Body of pancreas (tissue), 4 donors: ENCODE measurements at regions not wholly inside any gene's neighbourhood (a gene's known extent, or its start where the extent isn't known, plus 50 kb on each side); places are given as distances from the start of the nearest gene placed in this dataset.

Experiments used
- ATAC-seq: fragments of 150-250 bp; one replicate; pipeline ENCODE4 v1.9.1; 2016
- DNase-seq, 4 donors: peaks; one replicate each; pipeline ENCODE4 v3.0.0-alpha.2; 2019
- H3K27ac ChIP-seq, 4 donors: fragments of 200-600 bp; sonication (generic); 1 replicate in 3 of 4; 2 replicates in 1 of 4; pipeline versions ENCODE4 v1.5.1 to v1.6.1; 2016 to 2019; ENCODE audit warnings: mild to moderate bottlenecking in 1 of 4, mixed read lengths in 1 of 4, moderate library complexity in 1 of 4
- H3K27me3 ChIP-seq, 2 donors: fragments of 200-600 bp; sonication (generic); one replicate each; pipeline ENCODE4 v1.6.0; 2016; ENCODE audit warnings: mild to moderate bottlenecking in 1 of 2
- H3K36me3 ChIP-seq, 2 donors: fragments of 200-600 bp; sonication (generic); replicated peaks in 1 of 2; 2 replicates each; pipeline ENCODE4 v1.5.1; 2016; ENCODE audit warnings: low read depth in 2 of 2; ENCODE audit not compliant: insufficient read depth in 1 of 2
- H3K4me1 ChIP-seq: fragments of 200-600 bp; sonication (generic); one replicate; pipeline ENCODE4 v1.6.0; 2016
- H3K4me3 ChIP-seq, 2 donors: fragments of 200-600 bp; sonication (generic); 1 replicate in 1 of 2; 2 replicates in 1 of 2; pipeline ENCODE4 v1.5.1; 2016 to 2019
- H3K9me3 ChIP-seq, 3 donors: fragments of 200-600 bp; sonication (generic); 1 replicate in 2 of 3; 2 replicates in 1 of 3; pipeline ENCODE4 v1.5.1; 2016
- CTCF ChIP-seq, 7 experiments: fragments of 450-650 bp in 4 of 7; fragments of 200-600 bp in 3 of 7; sonication (generic) in 3 of 7; IDR thresholded peaks; one replicate each; pipeline ENCODE4 v1.5.1; 2016 to 2019; ENCODE audit warnings: antibody characterized with exemption in 7 of 7
- POLR2A ChIP-seq, 3 donors: fragments of 450-650 bp; IDR thresholded peaks; one replicate each; pipeline ENCODE4 v1.6.1; 2016; ENCODE audit warnings: antibody characterized with exemption in 3 of 3, mild to moderate bottlenecking in 2 of 3
- WGBS, 2 donors: methylation state at CpG; one replicate each; pipeline ENCODE4 v1.1.5; 2017; 5-methylcytosine and 5-hydroxymethylcytosine counted together
- intact Hi-C: fragments of 100-400 bp; cut with DNase I; formaldehyde crosslinking; loops from one replicate; pipeline ENCODE4 v1.15.1; 2023

GRCh38 chr1:208308221-208308620 is 64.0 kb upstream of the PLXNA2 start:
- 77 to 78% methylated on average over 3 of the region's 3 CpGs for WGBS, 2 donors
- no peak overlapping the region for H3K27ac ChIP-seq
- H3K27me3 ChIP-seq: no peaks in the 10 kb centered on the region
- H3K4me3 ChIP-seq: no peak overlapping the region
- H3K4me1 ChIP-seq: no peaks in the 10 kb centered on the region
- TF ChIP-seq CTCF (IDR thresholded peaks at IDR 0.05): no peak
- no peak for TF ChIP-seq POLR2A (IDR thresholded peaks at IDR 0.05)
- no peaks in the 10 kb centered on the region for H3K36me3 ChIP-seq
- H3K9me3 ChIP-seq: no peaks in the 10 kb centered on the region
- ATAC-seq (no peak), DNase-seq (no peak)
- intact Hi-C loops: no loop called here

GRCh38 chr1:208309771-208310170 is 65.6 kb upstream of the PLXNA2 start:
- TF ChIP-seq CTCF (IDR thresholded peaks at IDR 0.05): no peak
- TF ChIP-seq POLR2A (IDR thresholded peaks at IDR 0.05): no peak
- ATAC-seq (no peak), DNase-seq (no peak)

GRCh38 chr1:208312706-208313105 is 68.5 kb upstream of the PLXNA2 start:
- intact Hi-C loops: no loop called here
- no peak for ATAC-seq
- no peak for TF ChIP-seq CTCF (IDR thresholded peaks at IDR 0.05)
- no peak for TF ChIP-seq POLR2A (IDR thresholded peaks at IDR 0.05)
- DNase-seq: no peak
- Histone ChIP-seq H3K36me3 (no peaks in the 10 kb centered on the region), H3K4me3 (no peak overlapping the region), H3K9me3 (no peaks in the 10 kb centered on the region), H3K4me1 (no peaks in the 10 kb centered on the region), H3K27ac (no peak overlapping the region), H3K27me3 (no peaks in the 10 kb centered on the region)

More at GRCh38 chr1:208309771-208310170, 65.6 kb upstream of the PLXNA2 start:
- intact Hi-C loops: no loop called here
- 68 to 83% methylated on average over 7 of the region's 7 CpGs for WGBS, 2 donors
- Histone ChIP-seq H3K9me3 (no peaks in the 10 kb centered on the region), H3K4me1 (no peaks in the 10 kb centered on the region), H3K36me3 (no peaks in the 10 kb centered on the region), H3K27me3 (no peaks in the 10 kb centered on the region), H3K4me3 (no peak overlapping the region), H3K27ac (no peak overlapping the region)

GRCh38 chr1:208314431-208314830 is 70.2 kb upstream of the PLXNA2 start:
- Histone ChIP-seq H3K4me1 (no peaks in the 10 kb centered on the region), H3K27me3 (no peaks in the 10 kb centered on the region), H3K9me3 (no peaks in the 10 kb centered on the region), H3K27ac (no peak overlapping the region), H3K4me3 (no peak overlapping the region), H3K36me3 (no peaks in the 10 kb centered on the region)
- ATAC-seq (no peak), DNase-seq (no peak)
- TF ChIP-seq CTCF (IDR thresholded peaks at IDR 0.05) (no peak), POLR2A (IDR thresholded peaks at IDR 0.05) (no peak)
- 73 to 90% methylated on average over 2 of the region's 2 CpGs for WGBS, 2 donors
- intact Hi-C loops: no loop called here

GRCh38 chr1:208318150-208318734 is 74.1 kb upstream of the PLXNA2 start:
- WGBS, 2 donors: 71% methylated on average over 2 of the region's 2 CpGs
- Histone ChIP-seq H3K27me3 (no peaks in the 10 kb centered on the region), H3K4me3 (no peak overlapping the region), H3K27ac (no peak overlapping the region), H3K36me3 (no peaks in the 10 kb centered on the region), H3K9me3 (no peaks in the 10 kb centered on the region), H3K4me1 (no peaks in the 10 kb centered on the region)
- no peak for ATAC-seq
- DNase-seq: no peak
- intact Hi-C loops: no loop called here
- no peak for TF ChIP-seq POLR2A (IDR thresholded peaks at IDR 0.05)
- TF ChIP-seq CTCF (IDR thresholded peaks at IDR 0.05): no peak
